GM04503 (cell line): ENCODE measurements at regions not wholly inside any gene's neighbourhood (a gene's known extent, or its start where the extent isn't known, plus 50 kb on each side); places are given as distances from the start of the nearest gene placed in this dataset.
"Not testable (repeated sequence)": the region's sequence is repeated elsewhere in the genome, so short reads cannot be mapped to it uniquely, and the experiment has no call there.

Experiments
- DNase-seq: peaks from one replicate; pipeline ENCODE4 v3.0.0-alpha.2; 2012; ENCODE audit warnings: low read depth

GRCh38 chr5:57429513-57430120 is 53.0 kb downstream of the ACTBL2 start:
- no peak for DNase-seq

DNA sequence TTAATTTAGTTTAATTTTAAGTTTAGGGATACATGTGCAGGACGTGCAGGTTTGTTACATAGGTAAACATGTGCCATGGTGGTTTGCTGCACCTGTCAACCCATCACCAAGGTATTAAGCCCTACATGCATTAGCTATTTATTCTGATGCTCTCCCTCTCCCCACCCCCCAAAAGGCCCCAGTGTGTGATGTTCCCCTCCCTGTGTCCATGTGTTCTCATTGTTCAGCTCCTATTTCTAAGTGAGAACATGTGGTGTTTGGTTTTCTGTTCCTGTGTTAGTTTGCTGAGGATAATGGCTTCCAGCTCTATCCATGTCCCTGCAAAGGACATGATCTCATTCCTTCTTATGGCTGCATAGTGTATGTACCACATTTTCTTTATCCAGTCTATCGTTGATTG is 53.6 kb downstream of the ACTBL2 start:
- DNase-seq, result not testable (repeated sequence)

DNA sequence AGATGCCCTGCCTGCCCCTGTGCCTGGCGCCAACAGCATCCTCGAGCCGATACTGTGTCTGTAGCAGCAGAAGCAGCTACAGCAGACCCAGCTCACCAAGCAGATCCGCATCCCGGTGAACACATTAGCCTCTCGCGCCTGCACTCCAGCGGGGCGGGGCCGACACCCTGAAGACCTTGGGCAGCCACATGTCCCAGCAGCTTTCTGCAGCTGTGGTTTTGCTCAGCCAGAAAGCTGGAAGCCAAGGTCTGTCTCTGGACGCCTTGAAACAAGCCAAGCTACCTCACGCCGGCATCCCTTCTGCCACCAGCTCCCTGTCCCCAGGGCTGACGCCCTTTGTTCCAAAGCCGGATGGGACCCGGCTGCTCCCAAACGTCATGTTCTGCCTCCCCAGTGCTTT is 59.6 kb downstream of the ACTBL2 start:
- no peak for DNase-seq

- DNase-seq, result no peak
These were observed 60.3 kb downstream of the ACTBL2 start for GRCh38 chr5:57422341-57422740.

DNA sequence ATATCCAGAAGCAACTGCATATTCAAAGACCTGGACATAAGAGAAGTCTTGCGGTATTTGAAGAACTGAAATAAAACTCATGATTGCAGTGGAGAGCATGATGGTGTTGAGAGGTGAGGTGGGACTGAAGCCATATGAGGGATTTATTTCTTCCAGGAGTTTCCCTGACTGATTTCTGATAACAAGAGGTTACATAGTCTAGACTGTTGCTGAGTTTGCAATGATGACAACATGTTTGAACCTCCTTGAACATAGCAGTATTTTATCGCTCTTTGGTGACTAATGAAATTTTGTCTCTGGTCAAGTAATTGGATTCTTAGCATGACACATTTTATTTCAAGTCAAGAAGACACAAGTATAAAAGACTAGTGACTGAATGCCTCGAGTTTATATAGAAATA is 61.8 kb downstream of the ACTBL2 start:
- DNase-seq, result no peak

DNA sequence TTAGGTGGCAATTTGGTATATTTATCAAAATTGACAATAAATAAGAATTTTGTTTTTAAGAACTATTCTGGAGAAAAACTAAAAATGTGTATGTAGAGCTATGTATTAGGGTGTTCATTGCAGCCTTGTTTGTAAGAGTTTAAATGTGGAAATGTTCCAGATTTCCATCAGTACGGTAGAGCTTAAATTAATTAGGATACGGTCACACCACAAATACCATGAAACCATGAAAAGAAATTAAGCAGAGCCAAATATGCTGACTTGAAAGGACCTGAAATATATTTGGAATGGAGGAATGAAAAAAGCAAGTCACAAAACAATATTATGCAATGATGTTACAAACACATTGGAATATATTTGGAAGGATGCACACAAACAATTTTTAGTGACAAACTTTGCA is 64.6 kb downstream of the ACTBL2 start:
- DNase-seq, result no peak

GRCh38 chr5:57417320-57417719 is 65.3 kb downstream of the ACTBL2 start:
- DNase-seq, result no peak

DNA sequence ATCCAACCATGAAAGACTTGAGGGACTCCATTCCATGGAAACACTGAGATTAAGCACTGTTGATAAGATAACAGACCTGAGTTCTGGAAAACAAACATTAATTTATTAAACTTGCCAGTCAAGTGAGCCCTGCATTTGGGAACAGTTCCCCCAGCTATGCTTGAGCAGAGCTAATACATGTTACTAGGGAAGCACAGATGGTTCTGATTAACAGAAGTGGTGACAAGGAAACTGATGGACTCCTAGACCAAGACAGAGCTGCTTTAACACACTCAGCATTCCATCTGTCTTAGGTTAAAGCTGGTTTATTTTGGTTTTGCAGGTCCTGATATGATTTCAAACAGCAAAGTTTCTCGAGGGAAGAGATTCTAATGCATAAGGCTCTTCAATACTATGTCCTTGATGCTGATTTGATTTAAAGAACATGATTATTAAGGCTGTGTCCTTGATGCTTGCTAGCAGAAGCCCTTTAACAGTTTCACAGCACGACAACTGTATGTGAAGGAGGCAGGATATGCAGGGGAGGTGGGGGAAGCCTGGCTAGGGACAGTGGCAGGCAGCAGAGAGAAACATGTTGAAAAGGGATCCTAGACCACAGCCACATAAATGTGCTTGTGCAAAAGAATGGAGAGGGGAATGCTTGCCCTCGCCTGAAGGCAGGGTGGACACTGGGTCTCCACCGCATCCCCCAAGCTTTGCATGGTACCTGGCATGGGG is 66.2 kb downstream of the ACTBL2 start:
- peak; percentile 54 for DNase-seq

GRCh38 chr5:57414857-57415256 is 67.8 kb downstream of the ACTBL2 start:
- no peak for DNase-seq

DNA sequence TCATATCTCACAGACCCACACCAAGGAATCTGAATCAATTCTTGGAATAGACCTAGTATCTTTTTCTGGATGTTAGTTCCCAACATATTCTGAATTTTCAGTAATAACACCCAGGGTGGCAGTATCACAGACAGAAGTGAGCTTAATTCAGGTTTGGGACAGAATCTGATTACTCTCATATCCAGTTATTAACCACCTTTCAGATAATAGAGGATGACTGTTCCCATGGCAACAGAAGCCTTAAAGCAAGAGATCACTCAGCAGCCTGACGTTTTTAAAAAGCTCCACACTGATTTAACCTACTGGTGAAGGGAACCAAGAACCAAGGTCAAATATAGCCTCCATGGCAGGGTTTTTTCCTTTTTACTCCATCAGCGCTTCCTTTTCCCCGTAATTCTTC is 68.4 kb downstream of the ACTBL2 start:
- DNase-seq, result no peak

GRCh38 chr5:57413145-57413544 is 69.5 kb downstream of the ACTBL2 start:
- no peak for DNase-seq

- DNase-seq, result no peak
These were observed 69.9 kb downstream of the ACTBL2 start for GRCh38 chr5:57412680-57413079.

DNA sequence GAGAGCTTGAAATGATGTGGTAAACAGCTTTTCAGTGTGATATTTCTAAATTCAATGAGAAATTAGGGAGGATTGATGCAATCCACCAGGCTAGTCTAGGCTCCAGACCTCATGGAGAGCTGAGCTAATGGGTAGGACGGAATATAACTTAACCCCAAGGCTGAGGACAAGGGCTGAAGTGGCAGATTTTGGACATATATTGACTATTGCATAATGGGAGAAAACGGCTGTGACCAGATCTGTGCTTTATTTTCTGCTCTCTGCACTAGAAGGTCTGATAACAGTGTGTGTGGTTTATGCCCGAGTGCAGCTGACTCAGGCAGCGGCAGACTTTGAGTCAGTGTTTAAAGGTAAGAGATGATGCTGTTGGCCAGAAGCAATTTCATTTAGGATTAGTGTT is 70.6 kb downstream of the ACTBL2 start:
- DNase-seq, result no peak

GRCh38 chr5:57410374-57411320 is 72.0 kb downstream of the ACTBL2 start:
- no peak for DNase-seq

DNA sequence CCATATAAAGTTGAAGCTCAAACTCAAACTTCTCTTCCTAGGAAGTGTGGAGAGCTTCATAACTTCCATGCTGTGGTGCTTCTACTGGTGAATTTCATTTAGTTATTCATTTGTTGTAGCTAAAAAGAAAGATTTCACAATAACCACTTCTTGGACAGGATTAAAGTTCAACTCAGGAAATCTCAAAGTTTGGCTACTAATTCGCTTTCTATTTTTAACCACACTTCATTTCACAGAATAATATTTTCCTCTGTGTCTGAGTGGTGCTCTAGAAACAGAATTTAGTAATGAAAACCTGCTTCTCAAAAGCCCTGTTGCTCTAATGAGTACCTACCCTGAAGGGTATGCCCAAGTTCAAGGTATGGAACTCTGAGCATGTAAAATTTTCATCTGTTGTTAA is 73.9 kb downstream of the ACTBL2 start:
- DNase-seq, result peak; percentile 44

DNA sequence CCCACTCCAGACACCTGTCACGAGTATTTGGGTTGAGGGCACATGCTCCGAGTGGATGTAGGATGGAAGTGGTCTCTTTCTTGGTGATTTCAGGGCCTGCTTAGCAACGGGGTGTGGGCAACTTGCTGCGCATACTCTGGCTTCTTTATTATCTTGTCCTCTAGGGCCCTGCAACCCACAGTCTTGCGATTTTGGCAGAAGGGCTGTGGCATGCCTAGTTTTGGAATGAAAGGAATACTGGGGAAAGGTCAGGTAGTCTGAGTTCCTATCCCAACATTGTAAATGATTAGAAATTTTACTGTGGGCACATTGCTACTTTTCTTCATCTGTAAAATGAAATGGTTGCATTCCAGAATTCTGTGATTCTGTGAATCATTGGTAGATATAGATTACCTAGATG is 74.3 kb downstream of the ACTBL2 start:
- DNase-seq, result no peak

DNA sequence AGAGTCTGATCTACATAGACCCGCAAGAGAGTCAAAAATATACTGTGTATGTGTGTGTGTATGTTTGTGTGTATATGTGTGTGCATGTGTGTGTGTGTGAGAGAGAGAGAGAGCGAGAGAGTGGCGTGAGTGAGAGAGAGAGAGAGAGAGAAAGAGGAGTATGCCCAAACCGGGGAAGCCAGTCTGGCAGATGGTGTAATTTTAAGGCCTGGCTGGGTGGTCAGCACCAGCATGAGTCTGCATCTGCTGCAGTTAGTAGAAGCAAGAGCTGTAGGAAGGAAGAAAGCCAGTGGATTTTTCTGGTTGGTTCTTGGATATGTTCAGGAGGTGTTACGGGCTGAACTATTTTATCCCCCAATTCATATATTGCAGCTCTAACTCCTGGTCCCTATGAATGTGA is 75.2 kb downstream of the ACTBL2 start:
- no peak for DNase-seq

DNA sequence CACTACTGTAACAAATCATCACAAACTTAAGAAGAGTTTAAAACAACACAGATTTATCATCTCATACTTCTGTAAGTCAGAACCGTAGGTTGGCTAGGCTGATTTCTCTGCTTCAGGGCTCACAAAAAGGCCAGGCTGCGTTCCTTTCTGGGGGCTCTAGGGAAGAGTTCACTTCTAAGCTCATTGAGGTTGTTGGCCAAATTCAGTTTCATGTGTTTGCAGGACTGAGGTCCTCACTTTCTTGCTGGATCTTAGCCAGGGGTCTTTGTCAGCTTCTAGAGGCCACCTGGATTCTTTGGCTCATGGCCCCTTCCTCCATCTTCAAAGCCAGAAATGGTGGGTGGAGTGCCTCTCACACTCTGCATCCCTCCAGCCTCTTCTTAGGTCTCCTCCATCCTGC is 76.0 kb downstream of the ACTBL2 start:
- no peak for DNase-seq

- no peak for DNase-seq
These were observed 76.6 kb downstream of the ACTBL2 start for GRCh38 chr5:57405984-57406383.

DNA sequence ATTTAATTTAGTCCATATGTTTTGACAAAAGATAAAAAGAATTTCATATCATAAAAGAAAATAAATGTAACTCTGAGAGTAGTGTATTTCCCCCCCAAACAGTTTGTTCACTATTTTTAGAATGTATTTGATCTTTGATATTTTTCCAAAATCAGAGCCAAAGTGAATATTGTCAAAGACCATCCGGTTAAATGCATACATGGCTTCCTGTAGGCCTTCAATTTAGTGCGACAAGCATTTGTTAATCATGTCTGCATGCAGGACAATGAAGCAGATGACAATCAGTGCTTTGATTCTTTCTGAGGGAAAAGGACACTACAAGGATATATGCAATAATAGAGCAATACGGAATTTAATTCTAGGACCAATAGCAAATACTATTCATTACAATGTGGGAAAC is 79.8 kb downstream of the ACTBL2 start:
- no peak for DNase-seq

GRCh38 chr5:57402348-57402747 is 80.3 kb downstream of the ACTBL2 start:
- DNase-seq, result no peak

DNA sequence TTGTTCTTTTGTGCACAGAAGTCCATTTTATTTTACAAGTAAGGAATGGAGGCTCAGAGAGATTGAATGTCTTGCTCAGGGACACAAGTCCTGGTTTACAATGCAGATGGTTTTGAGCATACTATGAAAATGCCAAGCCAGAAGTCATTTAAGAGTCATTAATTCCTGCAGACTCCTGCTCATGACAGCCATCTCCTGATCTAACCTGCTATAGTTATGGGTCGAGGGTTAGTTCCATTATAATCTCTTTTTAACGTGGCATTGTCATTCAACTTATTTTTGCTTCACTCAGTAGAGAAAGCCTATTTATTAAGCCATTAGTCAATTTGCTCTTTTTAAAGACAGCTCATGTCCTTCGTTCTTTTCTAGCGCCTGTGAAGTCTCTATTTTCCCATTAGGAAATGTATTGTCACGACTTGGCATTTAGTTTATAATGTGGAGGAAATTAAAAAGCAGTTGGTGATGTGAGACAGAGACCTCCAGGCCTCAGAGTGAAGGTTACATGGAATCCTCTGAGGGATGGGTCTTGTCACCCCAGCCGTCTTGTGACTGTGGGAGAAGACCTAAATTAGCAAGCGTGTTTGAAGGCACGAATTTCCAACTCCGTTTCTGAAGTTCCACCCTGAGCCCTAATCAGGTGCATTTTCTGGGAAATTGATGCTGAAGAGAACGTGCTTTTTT is 84.1 kb downstream of the ACTBL2 start:
- no peak for DNase-seq
